Large intestine (tissue), 3 donors: ENCODE measurements at regions not wholly inside any gene's neighbourhood (a gene's known extent, or its start where the extent isn't known, plus 50 kb on each side); places are given as distances from the start of the nearest gene placed in this dataset.

Experiments
- DNase-seq, 2 donors: peaks; one replicate each; pipeline versions ENCODE4 v3.0.0 to v3.0.0-alpha.2; 2013
- H3K27ac ChIP-seq: one replicate; pipeline ENCODE4 v1.5.1; 2013; ENCODE audit warnings: low read length
- H3K27me3 ChIP-seq: 2 replicates; pipeline ENCODE4 v1.6.1; 2013; ENCODE audit warnings: low read length; ENCODE audit not compliant: control insufficient read depth, insufficient read depth
- H3K36me3 ChIP-seq: 2 replicates; pipeline ENCODE4 v1.6.1; 2013; ENCODE audit warnings: low read length; ENCODE audit not compliant: control insufficient read depth, insufficient read depth
- H3K4me1 ChIP-seq: one replicate; pipeline ENCODE4 v1.6.1; 2013; ENCODE audit warnings: low read length; ENCODE audit not compliant: control insufficient read depth, insufficient read depth
- H3K4me3 ChIP-seq: one replicate; pipeline ENCODE4 v1.5.1; 2013; ENCODE audit warnings: low read length
- H3K9me3 ChIP-seq: one replicate; pipeline ENCODE4 v1.6.1; 2013; ENCODE audit warnings: mild to moderate bottlenecking, low read depth, low read length, moderate library complexity; ENCODE audit not compliant: control insufficient read depth
- WGBS: methylation state at CpG from one replicate; pipeline ENCODE4 v1.1.5; 2013; ENCODE audit warnings: low lambda C conversion rate; ENCODE audit not compliant: insufficient coverage; 5-methylcytosine and 5-hydroxymethylcytosine counted together

DNA sequence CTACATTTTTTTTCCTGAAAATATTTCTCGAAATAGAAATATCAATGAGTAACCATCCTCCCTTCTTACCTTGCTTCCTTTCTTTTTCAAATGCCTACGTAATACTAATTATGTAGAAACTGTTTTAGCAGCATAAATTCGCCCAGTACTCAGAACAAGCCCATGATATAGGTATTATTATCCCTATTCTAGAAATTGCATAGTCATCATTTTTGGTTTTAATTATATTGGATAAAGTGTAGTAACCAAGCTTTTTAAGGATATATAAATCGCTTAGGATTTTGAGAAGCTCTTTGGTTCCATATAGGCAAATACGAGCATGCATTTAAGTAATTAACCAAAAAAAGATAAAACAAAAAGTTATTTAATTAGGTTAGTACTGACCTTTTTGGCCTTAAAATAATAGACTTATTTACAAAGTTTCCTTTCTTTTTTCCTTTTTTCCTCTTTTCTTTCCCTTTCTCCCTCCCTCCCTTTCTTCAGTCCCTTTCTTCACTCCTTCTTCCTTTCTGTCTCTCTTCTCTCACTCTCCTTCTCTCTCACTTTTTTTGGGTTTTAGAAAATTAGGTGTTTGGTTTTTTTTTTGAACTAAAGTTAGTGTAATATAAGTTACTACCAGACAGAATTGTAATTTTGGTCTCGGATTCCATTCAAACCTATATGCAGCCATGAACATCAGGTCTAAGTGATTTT lies 457.7 kb downstream of the RFPL4B start:
- WGBS, result 100% methylated on average over 1 of the region's 6 CpGs
- H3K4me1 ChIP-seq, result no peaks in the 10 kb centered on the region
- DNase-seq, result no peak

DNA sequence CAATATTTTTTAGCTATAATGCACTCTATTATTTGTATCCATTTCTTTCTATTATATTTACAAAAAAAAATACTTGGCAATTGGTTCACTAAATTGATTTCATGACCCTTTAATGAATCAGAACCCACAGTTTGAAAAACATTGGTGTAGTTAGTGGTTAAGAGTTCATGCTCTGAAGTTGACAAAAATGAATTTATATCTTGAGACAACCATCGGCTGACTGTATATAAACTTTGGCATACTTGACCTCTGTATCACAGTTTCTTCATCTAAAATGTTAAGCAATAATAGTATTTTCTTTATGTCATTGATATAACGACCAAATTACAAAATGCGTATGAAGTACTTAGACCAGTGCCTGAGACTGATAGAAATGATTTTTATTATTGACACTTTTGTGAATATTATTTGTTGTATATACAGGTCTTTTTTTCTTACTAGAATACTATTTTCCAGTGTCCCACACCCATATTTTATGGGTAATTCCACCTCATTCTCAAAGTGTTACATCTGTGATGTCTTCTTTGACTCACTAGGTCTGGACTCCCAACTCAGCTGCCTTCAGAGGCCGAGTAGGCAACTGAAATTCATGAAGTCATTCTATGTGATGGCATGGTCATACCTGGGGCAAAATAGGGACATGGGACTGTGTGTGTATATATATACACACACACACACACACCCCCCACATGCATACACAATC lies 459.2 kb downstream of the RFPL4B start:
- Histone ChIP-seq H3K27ac (no peak overlapping the region), H3K27me3 (no peaks in the 10 kb centered on the region), H3K9me3 (no peaks in the 10 kb centered on the region), H3K4me3 (no peak overlapping the region), H3K4me1 (no peaks in the 10 kb centered on the region), H3K36me3 (no peaks in the 10 kb centered on the region)
- no peak for DNase-seq
- WGBS, result 100% methylated on average over 2 of the region's 4 CpGs

More for the DNA sequence above, 457.7 kb downstream of the RFPL4B start:
- Histone ChIP-seq H3K27me3 (no peaks in the 10 kb centered on the region), H3K4me3 (no peak overlapping the region), H3K9me3 (no peaks in the 10 kb centered on the region), H3K27ac (no peak overlapping the region), H3K36me3 (no peaks in the 10 kb centered on the region)

DNA sequence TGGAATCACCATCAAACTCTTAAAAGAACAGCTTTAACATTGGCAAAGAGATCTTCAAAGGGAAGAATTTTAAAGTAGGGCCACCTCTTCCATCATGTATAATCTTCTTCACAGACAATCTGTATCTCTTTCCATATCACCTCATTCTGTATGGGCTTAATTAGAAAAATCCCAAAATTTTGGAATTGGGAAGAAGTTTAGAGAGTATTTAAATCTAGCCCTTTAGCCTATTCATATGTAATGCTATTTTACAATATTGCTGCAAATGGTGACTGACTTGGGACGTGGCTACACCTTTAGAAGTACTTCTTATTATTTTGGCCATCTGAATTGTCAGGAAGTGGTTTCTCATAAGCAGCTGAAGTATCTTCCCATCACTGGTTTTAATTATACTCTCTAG lies 474.3 kb downstream of the RFPL4B start:
- Histone ChIP-seq H3K36me3 (no peaks in the 10 kb centered on the region), H3K4me1 (no peaks in the 10 kb centered on the region), H3K9me3 (no peaks in the 10 kb centered on the region), H3K4me3 (no peak overlapping the region), H3K27ac (no peak overlapping the region), H3K27me3 (no peaks in the 10 kb centered on the region)
- no peak for DNase-seq
- no CpG with 5 or more reads among the region's 1 CpG for WGBS

- H3K4me3 ChIP-seq, result no peak overlapping the region
- H3K9me3 ChIP-seq, result no peaks in the 10 kb centered on the region
- no peaks in the 10 kb centered on the region for H3K27me3 ChIP-seq
- no peak for DNase-seq
- no peak overlapping the region for H3K27ac ChIP-seq
- WGBS, result 93% methylated on average over 2 of the region's 2 CpGs
- H3K36me3 ChIP-seq, result no peaks in the 10 kb centered on the region
- H3K4me1 ChIP-seq, result no peaks in the 10 kb centered on the region
These were observed 475.6 kb downstream of the RFPL4B start for GRCh38 chr6:112822769-112823168.

DNA sequence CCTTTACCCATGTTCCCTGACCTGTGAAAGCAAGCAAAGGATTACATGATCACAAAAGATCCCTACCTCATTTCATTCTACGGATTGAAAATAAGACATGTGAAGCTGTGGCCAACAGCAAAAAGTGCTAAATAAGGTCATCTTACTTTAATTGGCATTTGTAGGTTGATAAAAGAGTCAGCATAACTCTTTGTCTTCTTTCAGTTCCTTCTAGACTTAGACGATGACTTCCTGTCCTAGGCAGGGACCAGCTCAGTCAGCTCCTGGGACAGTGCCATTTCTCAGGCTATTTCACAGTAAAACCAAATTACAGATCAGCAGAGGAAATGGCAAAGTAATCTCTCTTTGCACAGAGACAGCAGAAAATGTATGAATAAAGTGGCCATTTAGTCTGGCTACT lies 480.7 kb downstream of the RFPL4B start:
- 60% methylated on average over 1 of the region's 2 CpGs for WGBS
- no peaks in the 10 kb centered on the region for H3K4me1 ChIP-seq
- no peak overlapping the region for H3K4me3 ChIP-seq
- no peaks in the 10 kb centered on the region for H3K9me3 ChIP-seq
- peak in 1 of 2 donors; percentile 4 for DNase-seq
- H3K27ac ChIP-seq, result no peak overlapping the region
- H3K36me3 ChIP-seq, result no peaks in the 10 kb centered on the region
- no peaks in the 10 kb centered on the region for H3K27me3 ChIP-seq

DNA sequence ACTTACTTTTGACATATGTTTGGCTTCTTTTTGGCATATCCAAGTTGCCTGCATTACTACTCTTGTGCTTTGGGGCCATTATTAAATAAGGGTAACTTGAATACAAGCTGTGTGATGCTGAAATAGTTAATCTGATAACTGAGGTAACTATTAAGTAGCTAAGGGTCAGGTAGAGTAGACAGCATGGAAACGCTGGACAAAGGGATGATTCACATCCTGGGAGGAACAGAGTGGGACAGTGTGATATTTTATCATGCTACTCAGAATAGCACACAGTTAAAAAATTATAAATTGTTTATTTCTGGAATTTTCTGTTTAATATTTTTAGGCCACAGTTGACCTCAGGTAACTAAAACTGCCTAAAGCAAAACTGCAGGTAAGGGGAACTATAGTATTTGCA lies 483.9 kb downstream of the RFPL4B start:
- Histone ChIP-seq H3K4me3 (no peak overlapping the region), H3K27me3 (no peaks in the 10 kb centered on the region), H3K9me3 (no peaks in the 10 kb centered on the region), H3K4me1 (no peaks in the 10 kb centered on the region), H3K27ac (no peak overlapping the region), H3K36me3 (no peaks in the 10 kb centered on the region)
- whole genome bisulfite sequencing, result no CpG with 5 or more reads among the region's 1 CpG
- no peak for DNase-seq

DNA sequence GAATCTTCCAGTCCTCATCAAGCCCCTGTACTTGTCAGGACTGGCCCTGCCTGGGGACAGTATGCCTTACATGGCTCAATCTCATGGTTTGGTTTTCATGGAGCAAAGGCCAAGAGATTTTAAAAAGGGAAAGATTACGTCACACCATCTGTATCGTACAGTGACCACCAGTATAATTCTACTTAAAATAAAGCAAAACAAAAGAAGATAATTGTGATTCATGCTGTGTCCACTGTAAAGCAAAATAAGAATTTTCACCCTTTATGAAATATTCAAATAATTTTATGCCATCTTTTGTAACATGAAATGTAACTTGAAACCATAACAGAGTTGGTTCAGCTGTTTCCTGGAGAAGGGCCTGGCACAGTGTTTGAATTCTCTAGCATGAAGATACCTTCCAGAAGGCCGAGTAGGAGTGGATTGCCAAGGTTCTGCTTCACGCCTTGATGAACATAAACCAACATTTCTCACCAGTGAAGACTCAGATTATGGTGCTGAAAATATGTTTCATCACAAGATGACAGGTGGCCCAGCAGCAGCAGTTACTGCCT lies 486.5 kb downstream of the RFPL4B start:
- Histone ChIP-seq H3K4me3 (no peak overlapping the region), H3K27ac (no peak overlapping the region), H3K4me1 (no peaks in the 10 kb centered on the region), H3K9me3 (peaks cover 3% of the 10 kb centered on the region), H3K36me3 (no peaks in the 10 kb centered on the region), H3K27me3 (no peaks in the 10 kb centered on the region)
- WGBS, result no CpG with 5 or more reads among the region's 4 CpGs
- DNase-seq, result no peak

- H3K36me3 ChIP-seq, result no peaks in the 10 kb centered on the region
- no CpG with 5 or more reads among the region's 3 CpGs for WGBS
- DNase-seq, result no peak
These were observed 487.9 kb downstream of the RFPL4B start for GRCh38 chr6:112835078-112835477.

DNA sequence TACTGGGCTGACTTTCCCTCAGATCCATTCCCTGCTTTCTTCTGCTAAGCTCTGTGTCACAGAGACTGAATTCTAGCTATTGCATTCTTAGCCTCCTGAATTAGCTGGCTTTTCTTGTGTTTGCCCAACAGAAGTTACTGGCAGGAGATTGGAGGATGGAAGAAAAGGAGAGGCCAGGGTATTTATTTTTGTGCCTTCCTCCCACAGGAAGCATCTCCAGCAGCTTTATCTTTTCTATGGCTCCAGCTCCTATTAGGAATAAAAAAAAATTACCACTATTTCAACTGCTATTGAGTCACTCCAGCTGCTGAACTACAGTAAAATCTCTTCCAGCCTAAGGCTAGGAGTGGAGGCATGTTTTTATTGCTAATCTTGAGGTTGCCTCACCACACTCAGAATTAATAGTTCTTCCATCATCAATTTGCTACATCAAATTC lies 492.4 kb downstream of the RFPL4B start:
- H3K4me3 ChIP-seq, result no peak overlapping the region
- peaks cover 3% of the 10 kb centered on the region for H3K9me3 ChIP-seq
- no peaks in the 10 kb centered on the region for H3K27me3 ChIP-seq
- no peaks in the 10 kb centered on the region for H3K36me3 ChIP-seq
- DNase-seq, result no peak
- H3K27ac ChIP-seq, result no peak overlapping the region
- H3K4me1 ChIP-seq, result no peaks in the 10 kb centered on the region

More at GRCh38 chr6:112835078-112835477, 487.9 kb downstream of the RFPL4B start:
- Histone ChIP-seq H3K4me1 (no peaks in the 10 kb centered on the region), H3K27me3 (no peaks in the 10 kb centered on the region), H3K4me3 (no peak overlapping the region), H3K9me3 (peaks cover 3% of the 10 kb centered on the region), H3K27ac (no peak overlapping the region)

- no peak for DNase-seq
- Histone ChIP-seq H3K4me1 (no peaks in the 10 kb centered on the region), H3K27me3 (no peaks in the 10 kb centered on the region), H3K27ac (no peak overlapping the region), H3K4me3 (no peak overlapping the region), H3K36me3 (no peaks in the 10 kb centered on the region), H3K9me3 (peaks cover 3% of the 10 kb centered on the region)
- 100% methylated on average over 1 of the region's 4 CpGs for WGBS
These were observed 494.6 kb downstream of the RFPL4B start for GRCh38 chr6:112841553-112842329.
